GM18868 (cell line): ENCODE measurements at regions not wholly inside any gene's neighbourhood (a gene's known extent, or its start where the extent isn't known, plus 50 kb on each side); places are given as distances from the start of the nearest gene placed in this dataset.
A peak's percentile ranks its signal among the peaks of the same experiment; 100 is the strongest.

Source experiments
- ATAC-seq: cut with Tn5 transposase; IDR thresholded peaks from one replicate; pipeline ENCODE4 v1.9.1; 2021; ENCODE audit warnings: mild to moderate bottlenecking, moderate library complexity; ENCODE audit not compliant: unreplicated experiment

DNA sequence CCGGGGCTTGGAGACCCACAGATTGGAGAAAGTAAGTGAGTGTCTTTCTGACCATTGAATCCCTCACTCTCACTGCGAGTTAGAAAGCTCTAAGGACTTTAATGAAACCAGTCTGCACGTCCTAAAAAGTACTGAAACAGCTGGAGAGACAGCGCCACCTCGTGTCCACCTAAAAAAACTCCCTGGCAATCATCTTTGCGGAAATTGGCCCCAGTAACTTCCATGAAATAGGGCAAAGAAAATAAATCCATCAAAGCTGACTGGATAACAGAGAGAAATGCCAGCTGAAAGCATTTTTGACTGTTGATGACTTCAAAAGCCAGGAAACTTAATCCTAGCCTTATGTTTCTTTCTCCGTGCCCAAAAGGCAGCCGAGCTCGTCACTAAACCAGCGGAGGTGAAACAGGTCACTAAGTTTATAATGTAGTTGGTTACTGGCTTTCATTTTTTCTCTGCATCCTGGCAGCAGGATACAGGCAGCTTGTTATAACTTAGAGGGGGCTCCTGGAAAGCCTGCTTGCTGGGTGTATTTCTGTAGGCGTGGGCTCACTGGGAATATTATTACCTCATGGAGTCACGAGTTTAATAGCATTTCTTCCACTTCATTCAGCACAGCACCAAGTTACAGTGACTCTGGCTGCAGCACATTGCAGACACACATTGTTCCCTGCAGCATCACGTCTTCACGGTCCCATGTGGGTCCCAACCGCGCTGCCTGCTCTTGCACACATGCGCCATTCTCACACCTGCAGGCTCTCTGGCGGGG is 266.5 kb downstream of the HRH4 start:
- peak; percentile 42 for ATAC-seq

- ATAC-seq: no peak
Observed at GRCh38 chr18:24727685-24728084, 267.2 kb downstream of the HRH4 start.

GRCh38 chr18:24731158-24731557 is 270.7 kb downstream of the HRH4 start:
- ATAC-seq: peak; percentile 37

DNA sequence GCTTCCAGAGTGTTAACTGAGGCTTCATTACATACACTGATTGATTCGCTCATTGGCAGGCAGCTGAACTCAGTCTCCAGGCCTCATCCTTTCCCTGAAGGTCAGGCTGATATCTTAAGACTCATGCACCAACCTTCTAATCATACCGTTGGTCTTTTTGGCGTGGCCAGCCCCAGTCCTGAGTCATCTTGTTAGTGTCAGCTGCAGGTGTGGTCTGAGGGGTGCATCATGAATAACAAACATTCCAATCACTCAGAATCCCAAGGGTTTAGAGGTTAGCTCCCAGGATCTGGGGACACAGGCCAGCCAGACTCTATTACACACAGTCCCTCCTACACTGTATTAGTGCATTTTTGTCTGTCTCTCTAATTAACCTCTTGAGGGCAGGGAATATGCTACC is 271.5 kb downstream of the HRH4 start:
- ATAC-seq: no peak

DNA sequence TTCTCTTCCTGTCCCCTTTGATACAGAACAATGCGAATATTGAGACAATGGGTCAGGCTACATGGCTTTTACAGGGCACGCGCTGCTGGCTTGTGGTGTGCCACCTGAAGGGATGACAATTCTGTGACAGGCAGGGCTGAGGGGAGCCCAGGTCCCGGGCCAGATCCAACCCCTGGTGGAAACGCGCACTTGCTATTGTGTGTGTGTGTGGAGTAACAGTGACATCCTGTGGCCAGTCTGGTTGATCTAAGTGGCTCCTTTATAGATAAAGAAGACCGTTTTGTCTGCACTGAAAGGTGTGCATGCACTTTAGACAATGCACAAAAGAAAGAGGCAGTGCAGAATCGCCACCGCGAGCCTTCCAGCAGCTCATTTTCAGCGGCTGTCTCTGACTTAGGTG is 273.6 kb downstream of the HRH4 start:
- ATAC-seq: no peak

DNA sequence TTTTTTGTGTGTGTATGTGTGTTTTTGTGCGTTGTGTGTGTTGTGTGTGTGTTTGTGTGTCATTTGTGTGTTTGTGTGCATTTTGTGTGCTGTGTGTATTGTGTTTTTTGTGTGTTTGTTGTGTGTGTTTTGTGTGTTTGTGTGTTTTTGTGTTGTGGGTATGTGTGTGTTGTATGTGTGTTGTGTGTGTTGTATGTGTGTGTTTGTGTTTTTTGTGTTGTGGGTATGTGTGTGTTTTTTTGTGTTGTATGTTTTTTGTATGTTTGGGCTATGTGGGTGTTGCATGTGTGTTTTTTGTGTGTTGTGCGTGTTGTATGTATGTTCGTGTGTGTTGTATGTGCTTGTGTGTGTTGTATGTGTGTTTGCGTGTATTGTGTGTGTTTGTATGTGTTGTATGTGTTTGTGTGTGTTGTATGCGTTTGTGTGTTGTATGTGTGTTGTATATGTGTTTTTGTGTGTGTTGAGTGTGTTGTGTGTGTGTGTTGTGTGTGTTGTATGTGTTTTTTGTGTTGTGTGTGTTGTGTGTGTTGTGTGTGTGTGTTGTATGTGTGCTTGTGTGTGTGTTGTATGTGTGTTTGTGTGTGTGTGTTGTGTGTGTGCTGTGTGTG is 275.3 kb downstream of the HRH4 start:
- no peak for ATAC-seq

DNA sequence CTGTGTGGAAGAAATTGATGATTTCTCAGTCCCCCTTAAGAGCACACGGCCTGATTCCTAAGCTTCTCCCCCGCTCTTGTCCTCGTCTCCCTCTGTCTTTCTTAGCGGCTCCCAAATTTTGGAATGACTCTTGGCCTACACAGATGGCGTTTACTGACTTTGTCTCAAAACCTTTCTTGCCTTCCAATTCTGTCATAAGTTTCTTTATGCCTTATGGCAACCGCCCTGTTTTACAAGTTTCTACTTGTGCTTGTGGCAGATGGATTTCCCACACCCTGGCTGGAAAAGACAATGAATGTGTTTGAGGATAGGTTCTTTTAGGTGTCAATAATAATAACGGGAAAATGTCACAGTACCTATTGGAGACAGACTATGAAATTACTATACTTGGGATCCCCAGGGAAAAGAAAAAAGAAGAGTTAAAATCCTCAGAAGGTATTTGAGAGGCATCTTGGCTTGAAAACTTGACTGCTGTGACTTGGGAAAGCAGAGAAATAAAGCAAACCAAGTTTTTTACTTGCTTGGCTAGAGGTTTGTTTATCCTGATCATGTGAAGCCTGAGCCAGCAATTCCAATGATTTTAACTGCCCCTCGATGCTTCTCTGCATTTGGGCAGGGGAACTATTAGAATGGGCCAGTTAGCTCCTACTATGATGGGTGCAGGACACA is 276.4 kb downstream of the HRH4 start:
- no peak for ATAC-seq

DNA sequence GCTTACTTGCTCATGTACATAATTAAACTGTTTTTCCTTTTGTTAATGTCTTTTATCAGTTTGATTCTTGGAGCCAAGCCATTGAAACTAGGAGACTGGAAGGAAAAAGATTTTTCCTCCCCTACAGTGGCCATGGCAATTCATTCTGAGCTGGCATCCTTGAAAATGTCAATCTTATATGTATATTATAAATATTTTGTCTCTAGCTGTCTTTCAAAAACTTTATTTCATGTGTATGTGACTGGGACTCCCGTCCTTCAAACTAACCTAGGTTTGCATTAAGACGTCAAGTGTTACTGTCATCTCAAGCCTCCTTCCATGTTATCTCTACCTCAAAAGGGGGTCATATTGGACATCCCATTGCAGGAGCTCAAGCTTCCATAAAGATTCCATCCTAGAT is 280.4 kb downstream of the HRH4 start:
- no peak for ATAC-seq

DNA sequence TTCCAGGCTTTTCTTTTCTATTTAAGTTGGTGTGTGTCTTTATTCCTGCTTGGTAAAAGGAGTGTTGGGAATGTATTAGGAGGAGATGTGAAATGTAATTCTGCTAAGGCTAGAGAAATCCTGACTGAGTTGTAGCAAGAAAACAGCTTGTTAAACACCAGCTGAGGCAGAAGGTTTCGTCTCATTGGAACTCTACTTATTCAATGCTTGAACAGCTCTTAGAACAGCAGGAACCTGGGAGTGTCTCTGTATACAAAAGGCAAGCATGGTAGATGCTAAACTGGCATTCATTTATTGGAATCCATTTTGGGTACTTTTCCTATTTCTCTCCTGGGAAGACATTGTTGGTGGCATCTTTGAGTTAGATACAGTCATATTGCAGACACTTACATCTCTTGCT is 280.9 kb downstream of the HRH4 start:
- no peak for ATAC-seq

GRCh38 chr18:24741965-24742724 is 281.7 kb downstream of the HRH4 start:
- ATAC-seq: no peak

DNA sequence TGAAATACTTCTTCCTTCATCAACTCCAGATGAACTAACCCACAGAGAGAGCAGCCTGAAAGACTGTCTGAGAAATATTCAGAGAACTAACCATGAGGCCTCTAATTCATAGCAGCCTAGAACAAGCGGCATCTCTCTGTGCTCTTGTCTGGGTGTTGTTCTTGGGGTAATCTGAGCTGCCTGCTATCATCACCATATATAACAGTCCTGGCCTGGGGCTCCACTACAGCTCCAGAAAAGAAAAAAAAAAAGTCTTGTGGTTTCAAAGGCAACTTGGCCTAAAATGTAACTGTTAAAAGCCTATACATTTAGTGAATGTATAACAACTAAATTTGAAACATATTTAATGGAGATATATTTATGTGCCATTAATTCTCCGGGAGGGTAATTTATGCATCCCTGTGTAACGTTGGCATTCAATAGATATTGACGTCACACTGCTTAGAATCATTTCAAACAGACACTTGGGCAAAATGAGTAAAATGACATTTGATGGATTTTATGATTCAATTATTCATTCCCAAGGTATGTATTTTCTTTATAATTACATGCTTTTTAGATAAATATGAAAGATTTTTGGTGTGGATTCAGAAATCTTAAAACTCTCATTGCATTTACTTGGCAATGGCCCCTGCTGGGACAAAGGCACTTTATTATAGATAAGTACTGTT is 294.3 kb downstream of the HRH4 start:
- no peak for ATAC-seq

GRCh38 chr18:24756385-24756784 is 295.9 kb downstream of the HRH4 start:
- ATAC-seq: no peak

- no peak for ATAC-seq
Observed at GRCh38 chr18:24757134-24757533, 296.7 kb downstream of the HRH4 start.

DNA sequence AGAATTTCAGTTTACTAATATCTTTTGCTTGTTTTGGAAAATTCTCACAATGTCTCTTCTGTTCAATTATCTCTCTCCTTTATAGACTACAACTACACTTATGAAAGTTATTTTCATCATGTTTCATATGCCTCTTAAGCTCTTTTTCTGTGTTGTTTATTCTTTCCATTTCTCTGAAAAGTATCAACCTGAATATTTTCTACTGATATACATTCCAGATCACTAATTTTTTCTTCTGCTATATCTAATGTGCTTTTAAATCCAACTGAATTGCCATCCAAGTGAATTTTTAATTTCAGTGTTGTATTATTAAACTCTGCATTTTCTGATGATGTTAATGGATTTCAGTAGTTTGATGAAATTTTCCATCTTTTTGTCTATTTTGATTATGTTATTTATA is 301.3 kb downstream of the HRH4 start:
- no peak for ATAC-seq

- no peak for ATAC-seq
Observed at GRCh38 chr18:24762511-24762910, 302.1 kb downstream of the HRH4 start.

- no peak for ATAC-seq
Observed at GRCh38 chr18:24763765-24764513, 303.5 kb downstream of the HRH4 start.

DNA sequence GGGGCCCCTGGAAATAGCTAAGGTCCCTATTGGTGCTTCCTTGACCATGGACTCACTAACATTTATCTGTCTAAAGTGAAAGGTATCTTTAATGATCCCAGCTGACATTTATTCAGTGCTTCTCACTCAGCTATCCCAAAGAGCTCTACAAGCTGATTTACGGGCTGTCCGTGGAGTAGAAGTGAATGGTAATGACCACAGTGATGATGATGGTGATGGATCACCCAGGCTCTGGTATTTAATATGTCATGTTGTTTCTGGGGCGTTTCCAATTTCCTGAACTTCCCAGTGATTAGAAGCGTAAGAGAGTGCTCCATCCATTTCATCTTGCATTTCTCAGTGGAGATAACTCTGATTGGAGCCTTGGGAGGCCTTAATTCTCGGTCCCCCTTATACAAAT is 304.3 kb downstream of the HRH4 start:
- ATAC-seq: no peak

GRCh38 chr18:24766376-24766775 is 305.9 kb downstream of the HRH4 start:
- no peak for ATAC-seq

DNA sequence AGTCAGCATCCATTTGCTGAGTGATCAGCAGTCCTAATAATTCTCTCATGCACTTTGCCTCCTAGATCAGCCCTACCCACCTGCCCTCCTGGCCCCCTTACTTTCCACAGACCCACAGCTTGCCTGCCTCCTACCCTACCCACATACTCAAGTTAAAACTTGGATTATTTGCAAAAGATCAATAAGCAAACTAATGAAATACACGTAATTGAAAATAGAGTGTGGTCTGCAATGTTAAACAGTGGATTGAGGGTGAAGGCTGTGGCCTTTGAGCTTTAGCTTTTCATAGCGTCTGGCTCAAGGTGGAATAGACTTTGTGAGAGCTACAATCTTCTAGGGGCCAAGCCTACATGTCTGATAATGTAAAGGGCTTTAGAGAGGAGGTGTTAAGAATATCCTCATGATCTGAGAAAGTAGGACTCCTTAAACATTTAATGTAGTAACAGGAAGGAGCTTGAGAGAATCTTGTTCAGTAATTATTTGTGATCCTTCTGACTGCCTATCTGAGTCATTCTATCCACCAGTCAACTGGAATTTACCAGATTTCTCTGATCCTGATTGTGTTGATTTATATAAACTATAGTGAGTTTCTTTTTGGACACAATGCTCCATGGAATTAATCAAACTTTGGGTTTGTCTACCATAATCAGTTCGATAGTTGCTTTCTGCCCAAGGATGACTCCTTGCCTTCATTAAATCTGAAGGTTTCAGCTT is 310.0 kb downstream of the HRH4 start:
- no peak for ATAC-seq

GRCh38 chr18:24771300-24771699 is 310.9 kb downstream of the HRH4 start:
- ATAC-seq: no peak
